22Rv1 (cell line): ENCODE measurements at regions not wholly inside any gene's neighbourhood (a gene's known extent, or its start where the extent isn't known, plus 50 kb on each side); places are given as distances from the start of the nearest gene placed in this dataset.

Experiments used
- H3K27ac ChIP-seq: fragments of 450-650 bp; 2 replicates; pipeline ENCODE4 v1.5.1; 2017
- ZFX ChIP-seq: fragments of 450-650 bp; IDR thresholded peaks from 2 replicates; pipeline ENCODE4 v1.6.1; 2017; ENCODE audit warnings: antibody characterized with exemption, borderline replicate concordance
- TF ChIP-seq, protein P1 (sequence below): fragments of 450-650 bp; IDR thresholded peaks from 2 replicates; pipeline ENCODE4 v1.5.1; 2017; ENCODE audit warnings: mild to moderate bottlenecking

DNA sequence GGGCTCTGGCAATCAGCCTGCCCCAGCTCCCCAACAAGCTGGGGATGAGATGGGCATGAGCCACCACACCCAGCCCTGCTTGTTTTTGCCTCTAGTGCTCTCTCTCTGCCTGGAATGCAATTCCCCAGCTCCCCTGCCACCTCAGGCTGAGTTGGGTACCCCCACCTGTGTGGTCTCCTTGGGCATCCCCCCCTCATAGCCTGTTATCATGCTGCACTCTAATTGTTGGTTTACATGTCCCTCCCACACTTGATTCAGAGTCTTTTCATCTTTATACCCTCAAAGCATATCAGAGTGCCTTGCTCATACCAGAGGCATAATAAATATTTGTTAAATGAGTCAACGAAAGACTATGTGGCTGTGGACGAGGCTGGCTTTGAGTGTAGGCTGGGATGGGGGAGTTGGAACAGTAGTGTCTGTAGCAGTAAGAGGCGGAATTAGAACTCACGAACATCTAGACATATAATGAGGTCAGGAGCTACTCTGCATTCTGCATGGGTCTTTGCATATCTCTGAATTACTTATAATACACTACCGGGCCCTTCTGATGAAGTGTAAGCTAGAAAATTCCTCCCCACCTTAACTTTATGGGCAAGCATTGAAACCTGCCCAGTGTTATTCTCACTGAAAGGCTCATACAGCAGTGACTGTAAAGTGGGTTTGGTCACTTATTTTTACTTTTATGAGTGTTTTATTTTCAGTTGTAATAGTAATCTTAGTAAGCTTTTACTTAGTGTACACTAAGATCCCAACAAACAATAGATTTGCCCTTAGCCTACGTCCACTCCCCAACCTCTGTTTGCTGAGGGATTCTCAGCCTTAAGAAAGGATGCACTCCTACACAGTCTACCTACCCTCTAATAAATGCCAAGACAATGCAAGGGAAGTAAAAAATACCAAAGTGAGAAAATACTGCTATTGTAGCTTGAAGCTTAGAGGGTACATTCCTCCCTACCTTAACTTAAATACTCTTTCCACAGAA is 58.7 kb downstream of the EDN1 start:
- TF ChIP-seq, protein P1, sequence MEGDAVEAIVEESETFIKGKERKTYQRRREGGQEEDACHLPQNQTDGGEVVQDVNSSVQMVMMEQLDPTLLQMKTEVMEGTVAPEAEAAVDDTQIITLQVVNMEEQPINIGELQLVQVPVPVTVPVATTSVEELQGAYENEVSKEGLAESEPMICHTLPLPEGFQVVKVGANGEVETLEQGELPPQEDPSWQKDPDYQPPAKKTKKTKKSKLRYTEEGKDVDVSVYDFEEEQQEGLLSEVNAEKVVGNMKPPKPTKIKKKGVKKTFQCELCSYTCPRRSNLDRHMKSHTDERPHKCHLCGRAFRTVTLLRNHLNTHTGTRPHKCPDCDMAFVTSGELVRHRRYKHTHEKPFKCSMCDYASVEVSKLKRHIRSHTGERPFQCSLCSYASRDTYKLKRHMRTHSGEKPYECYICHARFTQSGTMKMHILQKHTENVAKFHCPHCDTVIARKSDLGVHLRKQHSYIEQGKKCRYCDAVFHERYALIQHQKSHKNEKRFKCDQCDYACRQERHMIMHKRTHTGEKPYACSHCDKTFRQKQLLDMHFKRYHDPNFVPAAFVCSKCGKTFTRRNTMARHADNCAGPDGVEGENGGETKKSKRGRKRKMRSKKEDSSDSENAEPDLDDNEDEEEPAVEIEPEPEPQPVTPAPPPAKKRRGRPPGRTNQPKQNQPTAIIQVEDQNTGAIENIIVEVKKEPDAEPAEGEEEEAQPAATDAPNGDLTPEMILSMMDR = no peak
- TF ChIP-seq ZFX = no peak
- H3K27ac ChIP-seq = peak overlapping the region; percentile 56

DNA sequence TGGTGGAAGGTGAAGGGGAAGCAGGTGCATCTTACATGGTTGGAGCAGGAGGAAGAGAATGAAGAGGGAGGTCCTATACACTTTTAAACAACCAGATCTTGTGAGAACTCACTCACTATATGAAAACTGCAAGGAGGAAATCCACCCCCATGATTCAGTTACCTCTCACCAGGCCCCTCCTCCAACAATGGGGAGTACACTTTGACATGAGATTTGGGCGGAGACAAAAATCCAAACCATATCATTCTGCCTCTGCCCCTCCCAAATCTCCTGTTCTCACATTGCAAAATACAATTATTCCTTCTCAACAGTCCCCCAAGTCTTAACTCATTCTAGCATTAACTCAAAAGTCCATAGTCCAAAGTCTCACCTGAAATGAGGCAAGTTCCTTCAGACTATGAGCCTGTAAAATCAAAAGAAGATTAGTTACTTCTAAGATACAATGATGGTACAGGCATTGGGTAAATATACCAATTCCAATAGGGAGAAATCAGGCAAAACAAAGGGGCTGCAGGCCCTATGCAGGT is 60.5 kb downstream of the EDN1 start:
- no peak overlapping the region for H3K27ac ChIP-seq
- TF ChIP-seq ZFX = no peak
- TF ChIP-seq, protein P1 = no peak

DNA sequence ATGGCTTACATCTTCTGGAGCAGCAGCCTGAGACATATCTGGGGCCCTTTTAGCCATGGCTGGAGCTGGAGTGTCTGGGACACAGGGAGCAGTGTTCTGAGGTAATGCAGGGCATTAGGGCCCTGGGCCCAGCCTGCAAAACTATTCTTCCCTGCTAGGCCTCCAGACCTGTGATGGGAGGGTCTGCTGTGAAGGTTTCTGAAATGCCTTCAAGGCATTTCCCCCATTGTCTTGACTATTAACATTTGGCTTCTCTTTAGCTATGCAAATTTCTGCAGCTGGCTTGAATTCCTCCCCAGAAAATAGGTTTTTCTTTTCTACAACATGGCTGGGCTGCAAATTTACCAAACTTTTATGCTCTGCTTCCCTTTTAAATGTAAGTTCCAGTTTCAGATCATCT is 61.5 kb downstream of the EDN1 start:
- no peak for TF ChIP-seq ZFX
- TF ChIP-seq, protein P1 = no peak
- no peak overlapping the region for H3K27ac ChIP-seq

DNA sequence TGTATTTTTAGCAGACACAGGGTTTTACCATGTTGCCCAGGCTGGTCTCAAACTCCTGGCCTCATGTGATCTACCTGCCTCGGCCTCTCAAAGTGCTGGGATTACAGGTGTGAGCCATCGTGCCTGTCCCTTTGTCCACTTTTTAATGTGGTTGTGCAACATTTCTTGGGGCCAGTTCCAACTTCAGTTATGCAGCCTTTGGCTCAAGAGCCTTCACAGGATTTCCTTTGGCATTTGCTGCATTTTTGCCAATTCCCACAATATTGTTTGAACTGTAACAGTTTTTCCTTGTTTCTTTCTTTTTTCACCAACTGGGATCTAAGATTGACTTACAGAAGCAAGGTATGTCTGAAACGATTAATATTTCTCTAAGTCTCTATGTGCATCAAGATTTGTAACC is 63.6 kb downstream of the EDN1 start:
- TF ChIP-seq ZFX = no peak
- TF ChIP-seq, protein P1 = no peak
- H3K27ac ChIP-seq = peak overlapping the region; percentile 66; the same call in 1 of the 2 replicates

DNA sequence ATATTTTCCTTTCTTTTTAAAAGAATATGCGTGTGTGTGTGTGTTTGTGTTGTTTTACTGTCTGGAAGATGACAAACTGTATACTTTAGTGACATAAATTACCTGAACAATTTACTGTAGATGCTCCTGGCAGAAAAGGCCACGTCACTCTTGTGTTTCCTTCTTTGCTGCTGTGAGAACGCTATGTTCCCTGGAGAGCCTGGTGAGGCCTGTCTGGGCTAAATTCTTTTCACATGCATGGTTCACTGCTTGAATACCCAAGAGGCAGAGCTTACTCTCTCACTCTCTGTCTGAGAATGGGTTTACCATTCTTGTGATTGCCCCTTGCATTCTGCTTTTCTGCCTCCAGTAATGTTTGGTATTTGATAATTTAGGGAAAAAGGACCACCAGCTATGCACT is 64.3 kb downstream of the EDN1 start:
- TF ChIP-seq, protein P1 = no peak
- no peak for TF ChIP-seq ZFX
- peak overlapping the region; percentile 66 for H3K27ac ChIP-seq

DNA sequence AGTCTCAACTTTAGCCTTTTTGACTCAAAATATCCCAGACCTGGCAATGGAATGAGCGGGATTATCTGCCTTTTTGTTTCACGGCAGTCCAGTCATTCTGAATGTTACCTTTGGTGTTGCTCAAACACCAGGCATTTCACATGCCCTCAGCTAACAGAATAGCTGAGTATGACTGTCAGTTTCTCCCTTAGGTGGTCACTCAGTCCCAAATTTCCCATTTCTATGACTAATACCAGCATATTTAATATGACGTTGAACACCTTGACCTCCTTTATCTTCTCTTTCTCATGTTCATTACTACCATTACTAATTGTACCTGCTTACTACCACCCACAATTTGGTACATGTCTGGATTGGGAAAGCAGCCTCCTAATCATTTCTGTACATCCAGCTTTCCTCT is 65.2 kb downstream of the EDN1 start:
- no peak for TF ChIP-seq ZFX
- TF ChIP-seq, protein P1 = no peak
- H3K27ac ChIP-seq = peak overlapping the region; percentile 66

DNA sequence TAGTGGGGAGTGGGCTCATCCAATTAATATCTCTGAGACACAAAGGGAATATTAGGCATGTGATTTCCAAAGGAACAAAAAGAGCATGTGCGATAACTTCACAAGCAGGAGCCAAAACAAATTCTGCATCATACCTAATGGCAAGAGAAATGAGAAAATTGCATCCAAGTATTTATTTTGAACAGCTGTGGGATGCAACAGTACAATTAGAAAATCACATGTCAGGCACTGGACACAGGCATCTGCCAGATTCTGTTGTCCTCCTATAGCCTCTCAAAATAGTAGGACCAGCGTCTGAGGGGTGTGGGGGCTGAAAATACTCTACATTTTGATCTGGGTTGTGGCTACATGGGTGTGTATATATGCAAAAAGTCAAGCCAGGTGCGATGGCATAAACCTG is 66.3 kb downstream of the EDN1 start:
- H3K27ac ChIP-seq = no peak overlapping the region
- no peak for TF ChIP-seq ZFX
- TF ChIP-seq, protein P1 = no peak
